ENCODE measurements at regions not wholly inside any gene's neighbourhood (a gene's known extent, or its start where the extent isn't known, plus 50 kb on each side); places are given as distances from the start of the nearest gene placed in this dataset.

DNA sequence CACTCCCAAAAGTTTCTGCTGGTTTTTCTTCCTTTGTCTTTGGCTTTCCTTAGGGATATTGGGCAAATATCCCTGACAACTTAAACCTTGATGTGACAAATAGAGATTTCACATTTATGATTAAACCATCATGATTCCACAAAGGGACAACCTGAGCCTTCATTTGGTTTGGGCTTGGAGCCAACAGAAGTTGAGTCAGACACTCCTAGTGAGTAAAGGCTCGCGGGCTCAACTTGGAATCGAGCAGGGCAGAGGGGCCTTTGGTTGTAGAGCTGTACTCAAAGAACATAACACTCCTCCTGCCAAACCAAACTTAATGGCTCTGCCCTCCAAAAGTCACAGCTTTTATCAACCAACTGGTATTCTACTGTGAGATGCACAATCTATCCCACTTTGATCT, 290.2 kb upstream of the MAP3K1 start:
- ChIA-PET POLR2A (interaction anchor here (0.7 to 1.7 kb wide), 5 partner anchors 9 to 293 kb away, joined by 3 to 12 read pairs (median 8); no protein-coding TSS in a partner anchor), CTCF (no interaction called here)
- Mint-ChIP-seq H3K4me3 (ENCODE audit: unreplicated experiment) (no peak overlapping the region), H3K36me3 (ENCODE audit: insufficient read depth, unreplicated experiment) (no peaks in the 10 kb centered on the region), H3K27ac (ENCODE audit: low read depth, unreplicated experiment) (no peak overlapping the region), H3K9me3 (ENCODE audit: unreplicated experiment) (no peaks in the 10 kb centered on the region), H3K4me1 (ENCODE audit: insufficient read depth, unreplicated experiment) (peaks cover 23% of the 10 kb centered on the region), H3K27me3 (ENCODE audit: insufficient read depth, unreplicated experiment) (no peaks in the 10 kb centered on the region)
- DNase-seq (ENCODE audit: unreplicated experiment): peak; percentile 91
- intact Hi-C loops (cut with micrococcal nuclease): loop anchor here (5.0 kb wide), 1 partner anchor 292 kb away; the partner anchor contains the start of gene MAP3K1
- no TSS peak for BruUV-seq (replicated peaks)
- TF ChIP-seq, protein P1, sequence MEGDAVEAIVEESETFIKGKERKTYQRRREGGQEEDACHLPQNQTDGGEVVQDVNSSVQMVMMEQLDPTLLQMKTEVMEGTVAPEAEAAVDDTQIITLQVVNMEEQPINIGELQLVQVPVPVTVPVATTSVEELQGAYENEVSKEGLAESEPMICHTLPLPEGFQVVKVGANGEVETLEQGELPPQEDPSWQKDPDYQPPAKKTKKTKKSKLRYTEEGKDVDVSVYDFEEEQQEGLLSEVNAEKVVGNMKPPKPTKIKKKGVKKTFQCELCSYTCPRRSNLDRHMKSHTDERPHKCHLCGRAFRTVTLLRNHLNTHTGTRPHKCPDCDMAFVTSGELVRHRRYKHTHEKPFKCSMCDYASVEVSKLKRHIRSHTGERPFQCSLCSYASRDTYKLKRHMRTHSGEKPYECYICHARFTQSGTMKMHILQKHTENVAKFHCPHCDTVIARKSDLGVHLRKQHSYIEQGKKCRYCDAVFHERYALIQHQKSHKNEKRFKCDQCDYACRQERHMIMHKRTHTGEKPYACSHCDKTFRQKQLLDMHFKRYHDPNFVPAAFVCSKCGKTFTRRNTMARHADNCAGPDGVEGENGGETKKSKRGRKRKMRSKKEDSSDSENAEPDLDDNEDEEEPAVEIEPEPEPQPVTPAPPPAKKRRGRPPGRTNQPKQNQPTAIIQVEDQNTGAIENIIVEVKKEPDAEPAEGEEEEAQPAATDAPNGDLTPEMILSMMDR (IDR thresholded peaks at IDR 0.05; ENCODE audit: unreplicated experiment): no peak

DNA sequence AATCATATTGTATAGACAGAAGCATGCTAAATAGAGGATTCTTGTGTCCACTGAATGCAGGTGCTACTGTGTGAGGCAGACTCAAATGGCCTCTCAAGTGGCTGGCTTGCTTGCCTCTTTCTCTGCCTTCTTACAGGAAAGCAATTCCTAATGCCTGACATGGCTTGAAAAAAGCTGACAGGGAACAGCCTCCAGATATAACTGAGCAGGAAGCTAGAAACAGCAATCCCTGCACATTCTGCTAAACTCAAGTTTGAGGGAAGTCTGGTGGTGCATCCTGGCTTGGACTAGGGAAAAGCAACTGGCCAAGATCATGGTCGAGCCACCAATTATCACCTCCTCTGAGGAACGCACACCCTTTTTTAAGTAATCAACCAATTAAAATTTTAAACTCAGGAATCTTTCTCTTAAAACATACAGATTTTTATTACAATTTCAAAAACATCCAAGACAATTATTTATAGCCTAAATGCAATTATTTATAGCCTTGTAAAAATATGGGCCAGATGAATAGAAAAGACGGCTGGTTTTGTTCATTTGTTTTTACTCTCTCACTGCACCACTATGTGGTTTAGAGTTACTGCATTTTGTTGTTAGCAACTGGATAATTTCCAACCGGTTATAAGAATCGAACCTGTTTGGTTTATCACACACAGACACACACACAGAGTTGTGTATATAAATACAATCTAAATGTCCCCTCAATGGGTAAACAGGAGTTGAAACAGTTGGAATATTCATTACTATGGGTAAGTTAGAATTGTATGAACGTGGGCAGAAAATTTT, 290.9 kb upstream of the ANKRD55 start:
- no peak for DNase-seq (ENCODE audit: unreplicated experiment)
- Mint-ChIP-seq H3K9me3 (ENCODE audit: unreplicated experiment) (no peaks in the 10 kb centered on the region), H3K27ac (ENCODE audit: low read depth, unreplicated experiment) (no peak overlapping the region), H3K4me3 (ENCODE audit: unreplicated experiment) (no peak overlapping the region), H3K36me3 (ENCODE audit: insufficient read depth, unreplicated experiment) (no peaks in the 10 kb centered on the region), H3K27me3 (ENCODE audit: insufficient read depth, unreplicated experiment) (no peaks in the 10 kb centered on the region), H3K4me1 (ENCODE audit: insufficient read depth, unreplicated experiment) (peaks cover 23% of the 10 kb centered on the region)
- ChIA-PET CTCF (no interaction called here), POLR2A (no interaction called here)
- TF ChIP-seq, protein P1 (IDR thresholded peaks at IDR 0.05; ENCODE audit: unreplicated experiment): no peak
- intact Hi-C loops (cut with micrococcal nuclease): no loop called here
- no TSS peak for BruUV-seq (replicated peaks)

DNA sequence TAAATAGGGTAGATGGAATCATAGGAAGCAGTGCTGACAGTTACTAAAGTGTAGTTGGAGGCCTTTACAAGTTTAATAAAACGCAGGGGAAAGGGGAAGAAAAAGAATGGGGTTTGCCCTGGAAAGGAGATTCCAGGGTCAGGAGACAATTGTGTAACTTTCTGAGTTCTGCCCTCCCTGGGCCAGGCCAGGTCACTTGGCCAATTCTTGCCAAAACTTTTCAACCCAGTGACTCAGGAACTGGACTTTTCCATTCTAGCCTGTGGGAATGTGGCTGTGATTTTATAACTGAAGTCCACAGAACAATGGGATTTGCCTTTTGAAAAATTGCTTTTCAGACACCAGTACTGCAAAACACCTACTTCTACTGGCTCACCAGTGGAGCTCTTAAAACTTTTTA, 289.8 kb upstream of the ANKRD55 start:
- BruUV-seq (replicated peaks): no TSS peak
- ChIA-PET POLR2A (no interaction called here), CTCF (no interaction called here)
- Mint-ChIP-seq H3K4me3 (ENCODE audit: unreplicated experiment) (no peak overlapping the region), H3K4me1 (ENCODE audit: insufficient read depth, unreplicated experiment) (peaks cover 23% of the 10 kb centered on the region), H3K36me3 (ENCODE audit: insufficient read depth, unreplicated experiment) (no peaks in the 10 kb centered on the region), H3K27me3 (ENCODE audit: insufficient read depth, unreplicated experiment) (no peaks in the 10 kb centered on the region), H3K9me3 (ENCODE audit: unreplicated experiment) (no peaks in the 10 kb centered on the region), H3K27ac (ENCODE audit: low read depth, unreplicated experiment) (no peak overlapping the region)
- DNase-seq (ENCODE audit: unreplicated experiment): peak; percentile 63
- TF ChIP-seq, protein P1 (IDR thresholded peaks at IDR 0.05; ENCODE audit: unreplicated experiment): no peak
- intact Hi-C loops (cut with micrococcal nuclease): no loop called here

DNA sequence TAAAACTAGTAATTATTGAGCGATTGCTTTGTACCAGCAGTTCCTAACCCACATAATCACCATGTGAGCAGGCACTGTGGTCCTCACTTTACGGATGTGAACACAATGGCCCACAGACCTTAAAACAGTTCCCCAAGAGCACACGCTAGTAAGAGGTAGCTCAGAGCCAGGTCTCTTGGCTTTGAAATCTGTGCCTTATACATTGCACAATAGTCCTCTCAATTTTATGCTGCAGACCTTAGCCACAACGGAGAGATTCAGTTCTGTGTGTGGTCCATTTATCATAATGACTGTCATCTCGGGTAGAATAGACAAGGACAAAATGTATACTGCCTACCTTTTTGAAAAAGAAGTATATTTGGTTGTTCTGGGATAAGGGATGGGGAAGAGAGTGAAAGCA, 289.0 kb upstream of the ANKRD55 start:
- no peak for DNase-seq (ENCODE audit: unreplicated experiment)
- H3K4me3 Mint-ChIP-seq (ENCODE audit: unreplicated experiment): no peak overlapping the region
- H3K36me3 Mint-ChIP-seq (ENCODE audit: insufficient read depth, unreplicated experiment): no peaks in the 10 kb centered on the region
- intact Hi-C loops (cut with micrococcal nuclease): no loop called here
- BruUV-seq (replicated peaks): no TSS peak
- H3K4me1 Mint-ChIP-seq (ENCODE audit: insufficient read depth, unreplicated experiment): peaks cover 23% of the 10 kb centered on the region
- H3K27me3 Mint-ChIP-seq (ENCODE audit: insufficient read depth, unreplicated experiment): no peaks in the 10 kb centered on the region
- CTCF ChIA-PET: no interaction called here
- POLR2A ChIA-PET: interaction anchor here (0.6 kb wide), 1 partner anchor 19 kb away, joined by 3 read pairs; no protein-coding TSS in a partner anchor
- no peak overlapping the region for H3K27ac Mint-ChIP-seq (ENCODE audit: low read depth, unreplicated experiment)
- TF ChIP-seq, protein P1 (IDR thresholded peaks at IDR 0.05; ENCODE audit: unreplicated experiment): no peak
- no peaks in the 10 kb centered on the region for H3K9me3 Mint-ChIP-seq (ENCODE audit: unreplicated experiment)

Data from MCF 10A (cell line).